ENCODE measurements at regions not wholly inside any gene's neighbourhood (a gene's known extent, or its start where the extent isn't known, plus 50 kb on each side); places are given as distances from the start of the nearest gene placed in this dataset.
A peak's percentile ranks its signal among the peaks of the same experiment; 100 is the strongest.
"Not testable (repeated sequence)": the region's sequence is repeated elsewhere in the genome, so short reads cannot be mapped to it uniquely, and the experiment has no call there.

DNA sequence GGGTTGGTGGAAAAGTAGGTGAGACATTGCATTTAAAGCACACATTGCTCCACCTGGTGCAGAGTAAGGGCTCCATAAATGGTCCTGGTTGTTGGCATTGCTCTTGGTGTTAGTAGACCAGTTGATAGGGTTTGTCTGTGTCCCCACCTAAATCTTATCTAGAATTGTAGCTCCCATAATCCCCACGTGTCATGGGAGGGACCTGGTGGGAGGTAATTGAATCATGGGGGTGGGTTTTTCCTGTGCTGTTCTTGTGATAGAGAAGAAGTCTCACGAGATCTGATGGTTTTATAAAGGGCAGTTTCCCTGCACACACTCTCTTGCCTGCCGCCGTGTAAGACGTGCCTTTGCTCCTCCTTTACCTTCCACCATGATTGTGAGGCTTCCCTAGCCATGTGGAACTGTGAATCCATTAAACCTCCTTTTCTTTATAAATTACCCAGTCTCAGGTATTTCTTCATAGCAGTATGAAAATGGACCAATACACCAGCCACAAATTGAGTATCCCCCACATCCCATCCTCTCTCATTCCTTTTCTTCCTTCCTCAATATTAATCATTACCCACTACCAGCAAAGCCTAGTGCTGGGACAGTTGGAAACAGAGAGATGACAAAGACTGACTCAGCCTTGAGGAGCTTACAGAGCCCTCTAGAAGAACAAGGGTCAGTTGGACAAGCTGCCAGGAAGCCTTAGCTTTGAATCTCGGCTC, 285.9 kb upstream of the CRY1 start:
- H3K4me3 ChIP-seq (ENCODE audit: low read depth, low read length); H3K27ac ChIP-seq (ENCODE audit: extremely low read depth, low read depth, low read length); H3K4me1 ChIP-seq (ENCODE audit: control insufficient read depth, insufficient read depth, low read length); H3K9me3 ChIP-seq (ENCODE audit: control insufficient read depth, insufficient read depth, low read depth, low read length); H3K36me3 ChIP-seq (ENCODE audit: control insufficient read depth in 2 of 2, insufficient read depth in 1 of 2, low read length in 2 of 2): not testable (repeated sequence)
- CTCF ChIA-PET: interaction anchor here (0.6 to 1.7 kb wide), 3 partner anchors 23 to 157 kb away, joined by 3 to 5 read pairs (median 3); no protein-coding TSS in a partner anchor
- TF ChIP-seq ZFHX2 (tag by site-specific recombination; conservative IDR thresholded peaks at IDR 0.05) (peak; percentile 63), EGR2 (tag by site-specific recombination; IDR thresholded peaks at IDR 0.05; ENCODE audit: low read depth) (peak; percentile 54; the same call in 1 of the 2 replicates), SETDB1 (IDR thresholded peaks at IDR 0.05; ENCODE audit: insufficient read length, low read length) (peak; percentile 44)
- POLR2A ChIA-PET: interaction anchor here (0.6 to 1.4 kb wide), 3 partner anchors 10 to 59 kb away, joined by 4 to 5 read pairs (median 4); no protein-coding TSS in a partner anchor

DNA sequence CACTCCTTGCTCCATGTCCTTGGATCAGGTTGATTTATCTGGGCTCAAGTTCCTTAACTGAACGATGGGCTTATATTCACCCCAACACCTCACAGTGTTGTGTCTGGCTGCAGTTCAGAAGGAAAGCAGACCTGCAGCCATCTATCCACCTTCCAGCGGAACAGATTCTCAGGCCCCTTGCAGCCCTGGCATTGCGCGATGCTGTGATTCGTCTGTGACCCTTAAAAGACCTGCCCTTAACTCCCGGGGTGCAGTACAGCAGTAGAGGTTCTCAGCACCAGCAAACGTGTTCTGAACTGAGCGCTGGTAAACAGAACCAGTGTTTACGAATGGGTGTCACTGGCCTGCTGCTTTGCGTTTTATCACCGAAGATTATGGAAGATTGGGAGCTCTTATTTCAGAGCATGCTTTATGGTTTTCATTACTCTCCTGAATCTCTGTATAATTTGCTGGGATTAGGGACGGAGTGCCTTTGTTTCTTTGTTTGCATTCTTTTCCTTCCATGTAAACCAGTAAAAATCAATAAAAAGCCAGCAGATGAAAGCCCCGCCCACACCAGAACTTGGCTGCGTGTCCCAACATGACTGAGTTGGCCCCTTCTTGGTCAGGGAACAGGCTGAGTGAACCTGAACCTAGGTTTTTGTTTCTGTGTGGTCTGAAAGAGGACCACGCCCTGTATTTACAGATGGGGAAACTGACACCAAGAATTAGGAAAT, 286.7 kb upstream of the CRY1 start:
- no peaks in the 10 kb centered on the region for H3K36me3 ChIP-seq (ENCODE audit: control insufficient read depth in 2 of 2, insufficient read depth in 1 of 2, low read length in 2 of 2)
- H3K27ac ChIP-seq (ENCODE audit: extremely low read depth, low read depth, low read length): no peak overlapping the region
- ChIA-PET POLR2A (interaction anchor here (0.6 to 1.4 kb wide), 3 partner anchors 10 to 59 kb away, joined by 4 to 5 read pairs (median 4); no protein-coding TSS in a partner anchor), CTCF (interaction anchor here (0.6 to 1.7 kb wide), 3 partner anchors 22 to 158 kb away, joined by 3 to 5 read pairs (median 3); no protein-coding TSS in a partner anchor)
- H3K4me3 ChIP-seq (ENCODE audit: low read depth, low read length): peak overlapping the region; percentile 13
- H3K9me3 ChIP-seq (ENCODE audit: control insufficient read depth, insufficient read depth, low read depth, low read length): no peaks in the 10 kb centered on the region
- peaks cover 9% of the 10 kb centered on the region for H3K4me1 ChIP-seq (ENCODE audit: control insufficient read depth, insufficient read depth, low read length)
- TF ChIP-seq, protein P1, sequence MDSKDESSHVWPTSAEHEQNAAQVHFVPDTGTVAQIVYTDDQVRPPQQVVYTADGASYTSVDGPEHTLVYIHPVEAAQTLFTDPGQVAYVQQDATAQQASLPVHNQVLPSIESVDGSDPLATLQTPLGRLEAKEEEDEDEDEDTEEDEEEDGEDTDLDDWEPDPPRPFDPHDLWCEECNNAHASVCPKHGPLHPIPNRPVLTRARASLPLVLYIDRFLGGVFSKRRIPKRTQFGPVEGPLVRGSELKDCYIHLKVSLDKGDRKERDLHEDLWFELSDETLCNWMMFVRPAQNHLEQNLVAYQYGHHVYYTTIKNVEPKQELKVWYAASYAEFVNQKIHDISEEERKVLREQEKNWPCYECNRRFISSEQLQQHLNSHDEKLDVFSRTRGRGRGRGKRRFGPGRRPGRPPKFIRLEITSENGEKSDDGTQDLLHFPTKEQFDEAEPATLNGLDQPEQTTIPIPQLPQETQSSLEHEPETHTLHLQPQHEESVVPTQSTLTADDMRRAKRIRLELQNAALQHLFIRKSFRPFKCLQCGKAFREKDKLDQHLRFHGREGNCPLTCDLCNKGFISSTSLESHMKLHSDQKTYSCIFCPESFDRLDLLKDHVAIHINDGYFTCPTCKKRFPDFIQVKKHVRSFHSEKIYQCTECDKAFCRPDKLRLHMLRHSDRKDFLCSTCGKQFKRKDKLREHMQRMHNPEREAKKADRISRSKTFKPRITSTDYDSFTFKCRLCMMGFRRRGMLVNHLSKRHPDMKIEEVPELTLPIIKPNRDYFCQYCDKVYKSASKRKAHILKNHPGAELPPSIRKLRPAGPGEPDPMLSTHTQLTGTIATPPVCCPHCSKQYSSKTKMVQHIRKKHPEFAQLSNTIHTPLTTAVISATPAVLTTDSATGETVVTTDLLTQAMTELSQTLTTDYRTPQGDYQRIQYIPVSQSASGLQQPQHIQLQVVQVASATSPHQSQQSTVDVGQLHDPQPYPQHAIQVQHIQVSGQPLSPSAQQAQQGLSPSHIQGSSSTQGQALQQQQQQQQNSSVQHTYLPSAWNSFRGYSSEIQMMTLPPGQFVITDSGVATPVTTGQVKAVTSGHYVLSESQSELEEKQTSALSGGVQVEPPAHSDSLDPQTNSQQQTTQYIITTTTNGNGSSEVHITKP (tag by site-specific recombination; IDR thresholded peaks at IDR 0.05): peak; percentile 20; the same call in 1 of the 2 replicates
- TF ChIP-seq ZNF600 (tag by site-specific recombination; IDR thresholded peaks at IDR 0.05) (peak; percentile 92), GFI1B (tag by site-specific recombination; IDR thresholded peaks at IDR 0.05) (peak; percentile 96), HOXD13 (CRISPR knock-in tag; IDR thresholded peaks at IDR 0.05; ENCODE audit: borderline replicate concordance) (peak; percentile 78; the same call in 1 of the 2 replicates), ZNF423 (tag by site-specific recombination; IDR thresholded peaks at IDR 0.05) (peak; percentile 32; the same call in 1 of the 2 replicates), ZNF366 (tag by site-specific recombination; conservative IDR thresholded peaks at IDR 0.05) (peak; percentile 78), ZNF585B (tag by site-specific recombination; IDR thresholded peaks at IDR 0.05) (no peak), ZFP69B (tag by site-specific recombination; IDR thresholded peaks at IDR 0.05) (peak; percentile 38; the same call in 1 of the 2 replicates), BCL11B (tag by site-specific recombination; IDR thresholded peaks at IDR 0.05; ENCODE audit: low read depth) (no peak; the same call in 1 of the 2 replicates), ZNF843 (tag by site-specific recombination; IDR thresholded peaks at IDR 0.05) (peak; percentile 97), ZNF2 (tag by site-specific recombination; IDR thresholded peaks at IDR 0.05) (peak; percentile 59; the same call in 1 of the 2 replicates), ZNF341 (tag by site-specific recombination; IDR thresholded peaks at IDR 0.05; ENCODE audit: low read depth) (peak; percentile 17; the same call in 1 of the 2 replicates), ZNF629 (tag by site-specific recombination; IDR thresholded peaks at IDR 0.05) (peak; percentile 78), ZNF175 (tag by site-specific recombination; IDR thresholded peaks at IDR 0.05) (no peak), TCF7L2 (IDR thresholded peaks at IDR 0.05; ENCODE audit: borderline replicate concordance, low read depth, low read length) (peak; percentile 56; the same call in 1 of the 2 replicates), ZNF623 (tag by site-specific recombination; IDR thresholded peaks at IDR 0.05) (no peak), ZNF394 (tag by site-specific recombination; IDR thresholded peaks at IDR 0.05; ENCODE audit: borderline replicate concordance) (peak; percentile 25; the same call in 1 of the 2 replicates), TRIM28 (IDR thresholded peaks at IDR 0.05; ENCODE audit: borderline replicate concordance, low read length) (0 out of 2 replicates have a peak, but pooled peaks have one; percentile 34)
- TF ChIP-seq, protein P2, sequence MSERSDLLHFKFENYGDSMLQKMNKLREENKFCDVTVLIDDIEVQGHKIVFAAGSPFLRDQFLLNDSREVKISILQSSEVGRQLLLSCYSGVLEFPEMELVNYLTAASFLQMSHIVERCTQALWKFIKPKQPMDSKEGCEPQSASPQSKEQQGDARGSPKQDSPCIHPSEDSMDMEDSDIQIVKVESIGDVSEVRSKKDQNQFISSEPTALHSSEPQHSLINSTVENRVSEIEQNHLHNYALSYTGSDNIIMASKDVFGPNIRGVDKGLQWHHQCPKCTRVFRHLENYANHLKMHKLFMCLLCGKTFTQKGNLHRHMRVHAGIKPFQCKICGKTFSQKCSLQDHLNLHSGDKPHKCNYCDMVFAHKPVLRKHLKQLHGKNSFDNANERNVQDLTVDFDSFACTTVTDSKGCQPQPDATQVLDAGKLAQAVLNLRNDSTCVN (tag by site-specific recombination; optimal IDR thresholded peaks at IDR 0.05): no peak
- TF ChIP-seq, protein P3, sequence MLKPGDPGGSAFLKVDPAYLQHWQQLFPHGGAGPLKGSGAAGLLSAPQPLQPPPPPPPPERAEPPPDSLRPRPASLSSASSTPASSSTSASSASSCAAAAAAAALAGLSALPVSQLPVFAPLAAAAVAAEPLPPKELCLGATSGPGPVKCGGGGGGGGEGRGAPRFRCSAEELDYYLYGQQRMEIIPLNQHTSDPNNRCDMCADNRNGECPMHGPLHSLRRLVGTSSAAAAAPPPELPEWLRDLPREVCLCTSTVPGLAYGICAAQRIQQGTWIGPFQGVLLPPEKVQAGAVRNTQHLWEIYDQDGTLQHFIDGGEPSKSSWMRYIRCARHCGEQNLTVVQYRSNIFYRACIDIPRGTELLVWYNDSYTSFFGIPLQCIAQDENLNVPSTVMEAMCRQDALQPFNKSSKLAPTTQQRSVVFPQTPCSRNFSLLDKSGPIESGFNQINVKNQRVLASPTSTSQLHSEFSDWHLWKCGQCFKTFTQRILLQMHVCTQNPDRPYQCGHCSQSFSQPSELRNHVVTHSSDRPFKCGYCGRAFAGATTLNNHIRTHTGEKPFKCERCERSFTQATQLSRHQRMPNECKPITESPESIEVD (tag by site-specific recombination; IDR thresholded peaks at IDR 0.05): peak; percentile 94
- TF ChIP-seq, protein P4, sequence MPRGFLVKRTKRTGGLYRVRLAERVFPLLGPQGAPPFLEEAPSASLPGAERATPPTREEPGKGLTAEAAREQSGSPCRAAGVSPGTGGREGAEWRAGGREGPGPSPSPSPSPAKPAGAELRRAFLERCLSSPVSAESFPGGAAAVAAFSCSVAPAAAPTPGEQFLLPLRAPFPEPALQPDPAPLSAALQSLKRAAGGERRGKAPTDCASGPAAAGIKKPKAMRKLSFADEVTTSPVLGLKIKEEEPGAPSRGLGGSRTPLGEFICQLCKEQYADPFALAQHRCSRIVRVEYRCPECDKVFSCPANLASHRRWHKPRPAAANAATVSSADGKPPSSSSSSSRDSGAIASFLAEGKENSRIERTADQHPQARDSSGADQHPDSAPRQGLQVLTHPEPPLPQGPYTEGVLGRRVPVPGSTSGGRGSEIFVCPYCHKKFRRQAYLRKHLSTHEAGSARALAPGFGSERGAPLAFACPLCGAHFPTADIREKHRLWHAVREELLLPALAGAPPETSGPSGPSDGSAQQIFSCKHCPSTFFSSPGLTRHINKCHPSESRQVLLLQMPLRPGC (tag by site-specific recombination; IDR thresholded peaks at IDR 0.05): peak; percentile 76
